ENCODE measurements at regions not wholly inside any gene's neighbourhood (a gene's known extent, or its start where the extent isn't known, plus 50 kb on each side); places are given as distances from the start of the nearest gene placed in this dataset.

- H4K20me1 ChIP-seq (ENCODE audit: control insufficient read depth, extremely low read depth, insufficient read depth, low read length): no peaks in the 10 kb centered on the region
- DNase-seq (ENCODE audit: low read depth in 2 of 2): peak in 1 of 2 donors; percentile 88
- no peak overlapping the region for H3K4me2 ChIP-seq (ENCODE audit: extremely low read depth, insufficient read depth, low read length)
- TF ChIP-seq CTCF (conservative IDR thresholded peaks at IDR 0.05 in 1 of 2, IDR thresholded peaks at IDR 0.05 in 1 of 2; ENCODE audit: low read depth in 1 of 2, low read length in 2 of 2): no peak
- TF ChIP-seq EZH2 (IDR thresholded peaks at IDR 0.05; ENCODE audit: low read length, missing control alignments): no peak
- no peaks in the 10 kb centered on the region for H3K9me3 ChIP-seq (ENCODE audit: control insufficient read depth, insufficient read depth, low read depth, low read length)
- H3K36me3 ChIP-seq (ENCODE audit: control insufficient read depth, insufficient read depth, low read length): no peaks in the 10 kb centered on the region
- H3K9ac ChIP-seq (ENCODE audit: insufficient read depth, low read length): no peak overlapping the region
- no peaks in the 10 kb centered on the region for H3K27me3 ChIP-seq (ENCODE audit: control insufficient read depth, insufficient read depth, low read length)
- no peak overlapping the region for H3K27ac ChIP-seq (ENCODE audit: insufficient read depth, low read length)
- no peak overlapping the region for H2AFZ ChIP-seq (ENCODE audit: low read length)
- no peaks in the 10 kb centered on the region for H3K79me2 ChIP-seq (ENCODE audit: control insufficient read depth, insufficient read depth, low read length)
- no peak overlapping the region for H3K4me3 ChIP-seq (replicated peaks in 1 of 4; ENCODE audit: control extremely low read depth in 1 of 4, insufficient read depth in 1 of 4, low read depth in 3 of 4, low read length in 4 of 4)
- no peaks in the 10 kb centered on the region for H3K4me1 ChIP-seq (ENCODE audit: control insufficient read depth, extremely low read depth, insufficient read depth, low read length)
Observed at GRCh38 chr12:105960319-105961083, 178.3 kb downstream of the NUAK1 start.

- no peak overlapping the region for H2AFZ ChIP-seq (ENCODE audit: low read length)
- DNase-seq (ENCODE audit: low read depth in 2 of 2): peak in 1 of 2 donors; percentile 81
- no peaks in the 10 kb centered on the region for H3K79me2 ChIP-seq (ENCODE audit: control insufficient read depth, insufficient read depth, low read length)
- no peak overlapping the region for H3K27ac ChIP-seq (ENCODE audit: insufficient read depth, low read length)
- no peaks in the 10 kb centered on the region for H3K36me3 ChIP-seq (ENCODE audit: control insufficient read depth, insufficient read depth, low read length)
- no peaks in the 10 kb centered on the region for H3K27me3 ChIP-seq (ENCODE audit: control insufficient read depth, insufficient read depth, low read length)
- H3K9me3 ChIP-seq (ENCODE audit: control insufficient read depth, insufficient read depth, low read depth, low read length): no peaks in the 10 kb centered on the region
- H4K20me1 ChIP-seq (ENCODE audit: control insufficient read depth, extremely low read depth, insufficient read depth, low read length): no peaks in the 10 kb centered on the region
- TF ChIP-seq EZH2 (IDR thresholded peaks at IDR 0.05; ENCODE audit: low read length, missing control alignments) (no peak), CTCF (conservative IDR thresholded peaks at IDR 0.05 in 1 of 2, IDR thresholded peaks at IDR 0.05 in 1 of 2; ENCODE audit: low read depth in 1 of 2, low read length in 2 of 2) (no peak)
- no peak overlapping the region for H3K4me3 ChIP-seq (replicated peaks in 1 of 4; ENCODE audit: control extremely low read depth in 1 of 4, insufficient read depth in 1 of 4, low read depth in 3 of 4, low read length in 4 of 4)
- no peak overlapping the region for H3K4me2 ChIP-seq (ENCODE audit: extremely low read depth, insufficient read depth, low read length)
- no peaks in the 10 kb centered on the region for H3K4me1 ChIP-seq (ENCODE audit: control insufficient read depth, extremely low read depth, insufficient read depth, low read length)
- no peak overlapping the region for H3K9ac ChIP-seq (ENCODE audit: insufficient read depth, low read length)
Observed at GRCh38 chr12:105961821-105962671, 176.7 kb downstream of the NUAK1 start.

GRCh38 chr12:105967038-105967776, 171.5 kb downstream of the NUAK1 start:
- no peak overlapping the region for H3K4me3 ChIP-seq (replicated peaks in 1 of 4; ENCODE audit: control extremely low read depth in 1 of 4, insufficient read depth in 1 of 4, low read depth in 3 of 4, low read length in 4 of 4)
- H3K9ac ChIP-seq (ENCODE audit: insufficient read depth, low read length): no peak overlapping the region

More at GRCh38 chr12:105967038-105967776, 171.5 kb downstream of the NUAK1 start:
- peak; percentile 44 to 70 for DNase-seq (ENCODE audit: low read depth in 2 of 2)
- no peaks in the 10 kb centered on the region for H3K4me1 ChIP-seq (ENCODE audit: control insufficient read depth, extremely low read depth, insufficient read depth, low read length)
- H3K9me3 ChIP-seq (ENCODE audit: control insufficient read depth, insufficient read depth, low read depth, low read length): no peaks in the 10 kb centered on the region
- H3K27ac ChIP-seq (ENCODE audit: insufficient read depth, low read length): no peak overlapping the region
- H2AFZ ChIP-seq (ENCODE audit: low read length): no peak overlapping the region
- H3K4me2 ChIP-seq (ENCODE audit: extremely low read depth, insufficient read depth, low read length): no peak overlapping the region
- H3K79me2 ChIP-seq (ENCODE audit: control insufficient read depth, insufficient read depth, low read length): no peaks in the 10 kb centered on the region
- no peaks in the 10 kb centered on the region for H3K27me3 ChIP-seq (ENCODE audit: control insufficient read depth, insufficient read depth, low read length)
- no peak for TF ChIP-seq CTCF (conservative IDR thresholded peaks at IDR 0.05 in 1 of 2, IDR thresholded peaks at IDR 0.05 in 1 of 2; ENCODE audit: low read depth in 1 of 2, low read length in 2 of 2)
- no peak for TF ChIP-seq EZH2 (IDR thresholded peaks at IDR 0.05; ENCODE audit: low read length, missing control alignments)
- H3K36me3 ChIP-seq (ENCODE audit: control insufficient read depth, insufficient read depth, low read length): no peaks in the 10 kb centered on the region
- H4K20me1 ChIP-seq (ENCODE audit: control insufficient read depth, extremely low read depth, insufficient read depth, low read length): no peaks in the 10 kb centered on the region

All from fibroblast of lung (primary cell).